ENCODE measurements at regions not wholly inside any gene's neighbourhood (a gene's known extent, or its start where the extent isn't known, plus 50 kb on each side); places are given as distances from the start of the nearest gene placed in this dataset.

DNA sequence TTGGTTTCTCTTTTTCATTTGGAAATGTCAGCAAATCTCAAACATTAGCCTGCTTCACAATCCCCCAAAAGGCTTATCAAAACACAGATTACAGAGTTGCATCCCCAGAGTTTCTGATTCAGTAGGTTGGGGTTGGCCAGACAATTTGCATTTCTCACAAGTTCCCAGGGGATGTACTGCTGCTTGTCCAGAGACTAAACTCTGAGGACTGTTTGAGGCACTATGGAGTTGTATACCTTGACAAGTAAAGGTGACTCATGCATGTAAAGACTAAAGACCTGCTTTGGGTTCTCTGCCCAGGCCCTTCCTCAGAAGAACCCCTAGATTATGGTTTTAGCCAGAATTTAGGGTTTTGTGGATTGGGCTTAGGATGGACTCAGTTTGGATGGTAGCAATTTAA lies 151.1 kb upstream of the ARHGEF26 start:
- TF ChIP-seq CTCF (IDR thresholded peaks at IDR 0.05 in 8 of 11, conservative IDR thresholded peaks at IDR 0.05 in 3 of 11) (no peak), POLR2A (IDR thresholded peaks at IDR 0.05) (no peak)

Data from spleen (tissue), 7 donors.